ENCODE measurements at regions not wholly inside any gene's neighbourhood (a gene's known extent, or its start where the extent isn't known, plus 50 kb on each side); places are given as distances from the start of the nearest gene placed in this dataset.

DNA sequence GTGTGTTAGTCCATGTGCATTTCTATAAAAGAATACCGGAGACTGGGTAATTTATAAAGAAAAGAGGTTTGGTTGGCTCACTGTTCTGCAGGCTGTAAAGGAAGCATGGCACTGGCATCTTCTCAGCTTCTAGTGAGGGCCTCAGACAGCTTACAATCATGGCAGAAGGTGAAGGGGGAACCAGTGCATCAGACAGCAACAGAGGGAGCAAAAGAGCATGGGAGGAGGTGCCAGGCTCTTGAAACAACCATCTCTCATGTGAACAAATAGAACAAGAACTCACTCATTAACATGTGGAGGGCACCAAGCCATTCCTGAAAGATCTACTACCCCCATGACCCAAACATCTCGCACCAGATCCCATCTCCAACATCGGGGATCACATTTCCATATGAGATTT is 89.2 kb upstream of the IL33 start:
- DNase-seq, result no peak
- intact Hi-C loops (cut with DNase I; ENCODE audit: low total_unique reads), result no loop called here
- H3K4me1 ChIP-seq, result no peaks in the 10 kb centered on the region
- no peak overlapping the region for H3K4me3 ChIP-seq
- H3K27me3 ChIP-seq, result no peaks in the 10 kb centered on the region
- no peaks in the 10 kb centered on the region for H3K36me3 ChIP-seq
- no peak overlapping the region for H3K27ac ChIP-seq
- no peaks in the 10 kb centered on the region for H3K9me3 ChIP-seq
- 89 to 99% (median 94%) methylated on average over 3 of the region's 3 CpGs for WGBS, 5 donors
- TF ChIP-seq POLR2A (IDR thresholded peaks at IDR 0.05), result no peak
- TF ChIP-seq, protein P1, sequence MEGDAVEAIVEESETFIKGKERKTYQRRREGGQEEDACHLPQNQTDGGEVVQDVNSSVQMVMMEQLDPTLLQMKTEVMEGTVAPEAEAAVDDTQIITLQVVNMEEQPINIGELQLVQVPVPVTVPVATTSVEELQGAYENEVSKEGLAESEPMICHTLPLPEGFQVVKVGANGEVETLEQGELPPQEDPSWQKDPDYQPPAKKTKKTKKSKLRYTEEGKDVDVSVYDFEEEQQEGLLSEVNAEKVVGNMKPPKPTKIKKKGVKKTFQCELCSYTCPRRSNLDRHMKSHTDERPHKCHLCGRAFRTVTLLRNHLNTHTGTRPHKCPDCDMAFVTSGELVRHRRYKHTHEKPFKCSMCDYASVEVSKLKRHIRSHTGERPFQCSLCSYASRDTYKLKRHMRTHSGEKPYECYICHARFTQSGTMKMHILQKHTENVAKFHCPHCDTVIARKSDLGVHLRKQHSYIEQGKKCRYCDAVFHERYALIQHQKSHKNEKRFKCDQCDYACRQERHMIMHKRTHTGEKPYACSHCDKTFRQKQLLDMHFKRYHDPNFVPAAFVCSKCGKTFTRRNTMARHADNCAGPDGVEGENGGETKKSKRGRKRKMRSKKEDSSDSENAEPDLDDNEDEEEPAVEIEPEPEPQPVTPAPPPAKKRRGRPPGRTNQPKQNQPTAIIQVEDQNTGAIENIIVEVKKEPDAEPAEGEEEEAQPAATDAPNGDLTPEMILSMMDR (IDR thresholded peaks at IDR 0.05), result no peak
- TF ChIP-seq EP300 (IDR thresholded peaks at IDR 0.05), result no peak
- TF ChIP-seq POLR2AphosphoS5 (IDR thresholded peaks at IDR 0.05), result no peak

DNA sequence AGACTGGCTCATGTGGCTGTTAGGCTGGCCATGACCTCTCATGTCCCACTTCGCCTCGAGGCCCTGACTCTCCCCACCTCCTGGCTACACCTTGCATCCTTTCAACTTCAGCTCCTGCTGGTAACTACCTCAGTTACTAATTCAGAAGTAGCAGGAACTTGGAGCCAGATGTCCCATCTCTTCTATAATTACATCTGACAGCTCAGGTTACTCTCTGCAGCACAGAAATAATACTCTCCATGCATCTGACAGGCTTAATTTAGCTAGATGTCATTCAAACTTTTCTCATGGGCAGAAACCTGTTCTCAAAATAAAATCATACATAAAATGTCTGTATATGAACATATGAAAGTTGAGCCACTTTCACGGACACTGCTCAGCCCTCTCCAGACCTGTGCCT is 92.2 kb upstream of the IL33 start:
- DNase-seq, result no peak
- H3K4me1 ChIP-seq, result no peaks in the 10 kb centered on the region
- whole genome bisulfite sequencing, 5 donors, result 45 to 66% (median 54%) methylated on average over 3 of the region's 3 CpGs
- H3K4me3 ChIP-seq, result no peak overlapping the region
- H3K27ac ChIP-seq, result no peak overlapping the region
- H3K9me3 ChIP-seq, result no peaks in the 10 kb centered on the region
- no peaks in the 10 kb centered on the region for H3K27me3 ChIP-seq
- intact Hi-C loops (cut with DNase I; ENCODE audit: low total_unique reads), result no loop called here
- TF ChIP-seq, protein P1 (IDR thresholded peaks at IDR 0.05), result no peak
- no peak for TF ChIP-seq EP300 (IDR thresholded peaks at IDR 0.05)
- no peak for TF ChIP-seq POLR2A (IDR thresholded peaks at IDR 0.05)
- TF ChIP-seq POLR2AphosphoS5 (IDR thresholded peaks at IDR 0.05), result no peak
- H3K36me3 ChIP-seq, result no peaks in the 10 kb centered on the region

DNA sequence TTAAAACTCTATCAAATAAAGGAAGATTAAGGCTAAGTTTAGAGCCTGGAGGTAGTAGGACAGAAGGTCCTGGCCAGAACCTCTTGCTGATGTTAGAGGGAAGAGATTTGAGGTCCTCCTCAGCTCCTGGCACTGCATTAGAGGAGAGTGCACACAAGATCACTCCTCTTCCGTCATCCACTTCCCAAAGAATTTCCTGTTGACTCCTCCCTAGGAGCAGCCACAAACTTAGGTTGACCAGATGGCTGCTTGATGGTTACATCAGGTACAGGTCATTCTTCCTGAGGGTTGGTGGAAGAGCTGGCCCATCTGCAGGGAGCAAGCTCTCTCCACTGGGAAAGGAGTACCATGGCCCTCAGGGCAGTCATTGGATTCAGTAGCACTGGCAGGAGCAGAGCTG is 93.9 kb upstream of the IL33 start:
- Histone ChIP-seq H3K27ac (no peak overlapping the region), H3K36me3 (no peaks in the 10 kb centered on the region), H3K4me3 (no peak overlapping the region), H3K27me3 (no peaks in the 10 kb centered on the region), H3K9me3 (no peaks in the 10 kb centered on the region), H3K4me1 (no peaks in the 10 kb centered on the region)
- TF ChIP-seq POLR2A (IDR thresholded peaks at IDR 0.05) (no peak), EP300 (IDR thresholded peaks at IDR 0.05) (no peak), POLR2AphosphoS5 (IDR thresholded peaks at IDR 0.05) (no peak)
- TF ChIP-seq, protein P1 (IDR thresholded peaks at IDR 0.05), result no peak
- intact Hi-C loops (cut with DNase I; ENCODE audit: low total_unique reads), result no loop called here
- no peak for DNase-seq
- WGBS, 5 donors, result 81 to 94% (median 84%) methylated on average over 1 of the region's 1 CpG

DNA sequence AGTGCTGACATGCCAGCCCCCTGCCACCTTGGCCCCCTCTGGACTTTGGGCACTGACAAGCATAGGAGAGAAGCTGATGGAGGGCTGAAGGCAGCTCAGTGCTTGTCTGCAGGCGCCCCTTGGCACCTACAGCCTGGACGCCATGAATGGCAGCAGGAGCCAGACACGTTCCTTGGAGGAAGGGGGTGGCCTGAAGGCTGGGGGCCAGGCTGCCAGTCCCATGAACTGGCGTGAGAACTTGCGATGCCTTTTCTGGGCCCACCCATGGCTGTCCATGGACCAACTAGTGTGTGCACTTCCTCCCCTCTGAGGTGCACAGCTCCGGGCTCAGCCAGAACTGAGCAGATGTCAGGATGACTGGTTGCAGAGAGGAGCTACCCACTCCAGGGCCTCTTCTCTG is 99.0 kb upstream of the RANBP6 start:
- TF ChIP-seq POLR2A (IDR thresholded peaks at IDR 0.05) (no peak), EP300 (IDR thresholded peaks at IDR 0.05) (no peak), POLR2AphosphoS5 (IDR thresholded peaks at IDR 0.05) (no peak)
- TF ChIP-seq, protein P1 (IDR thresholded peaks at IDR 0.05), result no peak
- Histone ChIP-seq H3K9me3 (no peaks in the 10 kb centered on the region), H3K27me3 (no peaks in the 10 kb centered on the region), H3K36me3 (no peaks in the 10 kb centered on the region), H3K4me3 (no peak overlapping the region), H3K4me1 (no peaks in the 10 kb centered on the region), H3K27ac (no peak overlapping the region)
- no peak for DNase-seq
- 81 to 96% (median 93%) methylated on average over 5 to 6 of the region's 6 CpGs for WGBS, 5 donors
- intact Hi-C loops (cut with DNase I; ENCODE audit: low total_unique reads), result no loop called here
